ENCODE measurements at regions not wholly inside any gene's neighbourhood (a gene's known extent, or its start where the extent isn't known, plus 50 kb on each side); places are given as distances from the start of the nearest gene placed in this dataset.
"Not testable (repeated sequence)": the region's sequence is repeated elsewhere in the genome, so short reads cannot be mapped to it uniquely, and the experiment has no call there.

DNA sequence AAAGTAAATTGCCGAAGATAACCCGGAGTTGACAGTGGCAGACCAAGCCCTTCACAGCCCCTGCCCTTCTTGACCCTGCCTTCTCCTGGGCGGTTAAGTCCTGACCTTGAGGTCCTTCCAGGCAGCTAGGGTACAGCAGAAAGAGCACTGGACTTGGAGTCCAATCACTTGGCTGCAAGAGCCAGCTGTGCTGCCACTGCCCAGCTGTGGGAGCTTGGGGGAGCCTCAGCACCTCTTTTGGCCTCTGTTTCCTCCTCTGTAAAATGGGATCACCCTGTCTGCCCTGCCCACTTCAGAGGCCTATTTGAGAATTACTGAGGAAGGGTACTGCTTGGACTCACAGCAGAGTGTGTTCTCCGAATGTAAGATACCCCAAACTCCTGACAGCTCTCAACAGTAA is 66.2 kb upstream of the SMAD6 start:
- no peak for DNase-seq

DNA sequence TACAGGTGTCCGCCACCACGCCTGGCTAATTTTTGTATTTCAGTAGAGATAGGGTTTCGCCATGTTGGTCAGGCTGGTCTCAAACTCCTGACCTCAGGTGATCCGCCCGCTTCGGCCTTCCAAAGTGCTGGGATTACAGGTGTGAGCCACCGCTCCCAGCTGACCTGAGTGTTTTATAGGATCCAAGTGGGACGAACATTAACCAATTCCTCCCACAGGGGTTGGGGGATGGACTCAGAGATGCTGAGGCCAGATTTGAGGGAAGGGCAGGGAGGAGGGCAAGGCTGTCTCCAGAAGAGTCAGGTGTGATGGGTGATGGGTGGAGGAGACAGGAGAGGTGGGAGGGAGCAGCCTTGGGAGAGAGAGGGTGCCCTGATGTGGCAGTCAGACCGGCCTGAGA is 65.0 kb upstream of the SMAD6 start:
- not testable (repeated sequence) for DNase-seq

DNA sequence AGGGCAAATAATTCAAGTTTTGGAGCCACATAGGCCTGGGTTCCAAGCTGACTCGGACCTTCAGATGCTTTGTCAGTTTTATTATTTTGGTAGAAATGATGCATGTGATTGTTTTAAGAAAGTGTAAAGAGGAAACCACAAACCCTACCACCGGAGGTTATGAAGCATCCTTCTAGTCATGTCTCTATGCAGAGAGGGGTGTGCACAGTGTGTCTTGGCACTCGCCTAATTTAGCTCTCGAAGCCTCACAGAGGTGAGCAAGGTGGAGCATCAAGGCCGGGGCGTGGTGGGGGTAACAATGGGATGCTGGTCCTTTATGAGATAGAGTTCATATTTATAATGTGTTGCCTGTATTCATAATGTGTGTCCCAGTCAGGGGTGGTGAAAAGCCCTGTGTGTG is 63.7 kb upstream of the SMAD6 start:
- no peak for DNase-seq

DNA sequence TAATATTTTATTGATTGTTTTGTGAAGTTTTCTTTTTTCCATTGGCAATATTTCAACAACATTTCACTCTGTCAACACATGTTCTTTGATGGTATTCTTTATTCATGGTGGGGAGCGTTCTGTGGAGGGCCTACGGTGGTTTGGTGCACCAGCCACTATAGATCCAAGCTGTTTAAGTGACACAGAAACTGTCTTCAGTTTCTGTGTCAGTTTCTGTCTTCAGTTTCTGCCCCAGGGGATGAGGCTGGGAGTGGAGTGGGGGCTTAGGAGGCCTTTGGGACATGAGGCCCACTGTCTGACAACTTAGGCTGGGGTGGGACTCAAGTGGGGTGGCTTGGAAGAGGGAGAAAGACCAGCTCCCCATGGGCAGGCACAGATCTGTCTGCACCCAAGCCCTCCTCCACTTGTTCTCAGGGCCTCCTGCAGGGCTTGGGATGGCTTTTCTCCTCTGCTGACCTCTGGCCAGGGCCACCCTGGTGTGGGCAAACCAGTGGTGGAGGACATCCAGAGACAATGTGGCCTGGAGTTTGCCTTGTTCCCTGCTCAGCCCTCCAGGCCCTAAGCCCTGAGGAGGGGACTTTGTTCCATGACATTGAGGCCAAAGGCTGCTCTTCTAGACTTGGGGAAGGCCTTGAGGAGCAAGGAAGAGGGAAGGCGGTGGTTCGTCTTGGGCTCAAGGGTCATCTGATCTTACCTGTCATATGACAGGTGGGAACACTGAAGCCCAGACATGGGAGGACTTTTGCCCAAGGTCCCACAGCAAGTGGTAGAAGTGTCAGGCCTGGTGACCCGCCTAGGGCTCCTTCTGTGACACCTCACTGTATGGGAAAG is 60.3 kb upstream of the SMAD6 start:
- DNase-seq, result no peak

DNA sequence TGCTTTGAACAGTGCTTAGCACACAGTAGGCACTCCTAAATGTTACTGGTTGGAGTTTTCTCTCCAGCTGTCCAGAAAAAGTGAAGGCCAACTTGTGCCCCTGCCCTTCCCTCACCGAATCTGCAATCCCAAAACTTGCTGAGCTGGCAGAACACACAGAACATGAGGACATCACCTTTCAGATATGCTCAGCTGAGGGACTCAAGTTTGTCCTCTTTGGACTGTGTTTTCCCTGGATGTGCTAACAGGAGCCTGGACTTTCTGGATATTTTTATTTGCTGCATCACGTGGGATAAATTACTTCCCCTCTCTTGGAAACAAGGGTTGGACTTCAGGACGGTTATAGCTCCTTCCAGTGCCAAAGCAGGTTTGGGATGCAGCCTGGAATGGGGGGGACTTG is 59.5 kb upstream of the SMAD6 start:
- DNase-seq, result no peak

DNA sequence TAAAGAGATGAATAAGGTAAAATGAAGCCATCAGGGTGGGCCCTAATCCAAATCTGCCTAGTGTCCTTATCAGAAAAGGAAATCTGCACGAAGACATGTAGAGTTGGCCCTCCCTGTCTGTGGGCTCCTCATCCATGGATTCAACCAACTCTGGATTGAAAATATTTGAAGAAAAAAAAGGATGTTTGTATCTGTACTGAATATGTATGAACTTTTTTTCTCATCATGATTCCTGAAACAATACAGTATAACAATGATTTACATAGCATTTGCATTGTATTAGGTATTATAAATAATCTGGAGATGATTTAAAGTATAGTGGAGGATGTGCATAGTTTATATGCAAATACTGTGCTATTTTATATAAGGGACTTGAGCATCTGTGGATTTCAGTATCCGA is 59.0 kb upstream of the SMAD6 start:
- DNase-seq, result no peak

DNA sequence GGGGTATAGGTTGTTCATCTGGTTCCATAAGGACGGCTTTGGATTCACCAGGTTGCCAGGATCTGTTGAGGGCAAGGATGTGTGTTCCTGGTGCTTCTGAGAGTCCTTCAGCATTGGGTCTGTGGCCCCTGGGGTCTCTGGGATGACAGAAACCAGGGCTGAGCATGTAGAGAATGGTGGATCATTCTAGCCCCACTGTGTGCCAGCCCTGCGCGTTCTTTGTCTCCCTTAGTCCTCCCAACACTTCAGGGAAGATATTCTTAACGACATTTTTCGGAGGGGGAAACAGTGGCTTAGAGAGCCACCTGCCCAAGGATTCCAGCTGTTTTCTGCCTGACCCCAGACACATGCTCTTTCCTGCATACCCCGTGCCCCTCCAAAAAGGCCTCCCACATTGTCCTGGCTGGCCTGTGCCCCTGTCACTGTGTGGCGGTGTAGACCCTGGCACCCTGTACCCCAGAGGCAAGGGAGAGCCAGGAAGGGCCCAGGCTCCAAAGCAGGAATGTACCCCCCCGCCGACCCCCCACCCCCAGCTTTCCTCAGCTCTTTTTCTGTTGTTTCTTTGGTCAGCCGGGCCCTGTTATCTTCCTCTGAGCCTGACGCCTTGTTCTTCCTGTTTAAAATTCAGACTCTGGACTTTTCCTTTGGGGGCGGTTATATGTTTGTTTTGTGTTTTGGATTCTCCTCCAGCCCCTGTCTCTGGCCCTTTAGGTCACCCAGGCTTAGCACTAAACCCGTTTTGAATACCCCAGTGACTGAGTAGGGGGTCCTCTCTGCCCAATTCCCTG is 57.8 kb upstream of the SMAD6 start:
- DNase-seq, result no peak

DNA sequence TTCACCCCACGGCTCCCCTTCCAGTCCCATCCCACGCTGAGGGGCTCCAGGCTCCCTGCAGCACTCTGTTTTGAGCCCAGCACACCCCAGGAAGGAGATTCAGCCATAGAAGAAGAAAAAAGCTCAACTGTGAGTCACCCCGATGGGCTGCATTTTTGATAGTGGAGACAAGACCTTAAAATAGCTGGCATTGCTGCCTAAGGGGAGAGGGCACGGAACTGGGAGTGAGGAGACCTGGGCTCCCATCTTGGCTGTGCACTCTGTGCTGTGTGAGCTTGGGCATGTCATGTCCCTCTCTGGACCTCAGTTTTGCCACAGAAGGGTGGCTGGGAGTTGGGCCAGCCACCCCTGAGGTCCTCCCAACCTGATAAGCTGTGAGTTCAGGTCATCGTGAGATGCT is 57.2 kb upstream of the SMAD6 start:
- DNase-seq, result no peak

DNA sequence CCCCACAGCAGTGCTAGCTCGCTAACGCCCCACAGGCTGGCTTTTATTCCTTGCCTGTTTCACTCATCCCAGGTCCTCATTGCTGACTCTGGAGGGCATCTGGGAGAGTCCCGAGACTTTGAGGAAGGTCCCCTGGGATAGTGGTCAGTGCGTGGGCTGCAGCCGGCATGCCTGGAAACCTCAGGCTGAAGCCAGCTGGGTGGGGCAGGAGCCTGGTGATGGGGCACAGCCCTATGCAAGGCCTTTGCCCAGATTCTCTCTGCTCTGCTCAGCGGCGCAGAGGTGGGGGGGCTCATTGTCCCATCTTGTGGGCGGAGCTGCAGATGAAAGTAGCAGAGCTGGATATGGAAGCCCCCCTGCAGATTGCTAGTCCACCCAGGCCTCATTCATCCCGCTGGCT is 55.7 kb upstream of the SMAD6 start:
- no peak for DNase-seq

DNA sequence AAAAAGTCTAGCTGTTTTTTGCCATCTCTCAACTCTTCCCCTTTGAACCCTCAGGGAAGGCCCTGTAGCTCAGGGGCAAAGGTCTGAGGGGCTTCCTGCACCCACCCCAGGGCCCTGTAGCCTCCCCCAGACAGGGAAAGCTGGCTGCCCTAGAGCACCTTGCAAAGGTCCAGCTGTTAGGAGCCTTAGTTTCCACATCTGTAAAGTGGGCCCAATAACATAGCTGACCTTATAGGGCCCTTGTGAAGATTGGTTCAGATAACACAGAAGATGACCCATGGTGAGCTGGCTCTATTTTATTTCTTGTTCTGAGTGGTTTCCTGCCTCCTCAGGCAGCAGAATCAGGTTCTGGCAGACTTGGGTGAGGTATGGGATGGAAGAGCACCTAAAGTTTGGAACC is 55.2 kb upstream of the SMAD6 start:
- no peak for DNase-seq

DNA sequence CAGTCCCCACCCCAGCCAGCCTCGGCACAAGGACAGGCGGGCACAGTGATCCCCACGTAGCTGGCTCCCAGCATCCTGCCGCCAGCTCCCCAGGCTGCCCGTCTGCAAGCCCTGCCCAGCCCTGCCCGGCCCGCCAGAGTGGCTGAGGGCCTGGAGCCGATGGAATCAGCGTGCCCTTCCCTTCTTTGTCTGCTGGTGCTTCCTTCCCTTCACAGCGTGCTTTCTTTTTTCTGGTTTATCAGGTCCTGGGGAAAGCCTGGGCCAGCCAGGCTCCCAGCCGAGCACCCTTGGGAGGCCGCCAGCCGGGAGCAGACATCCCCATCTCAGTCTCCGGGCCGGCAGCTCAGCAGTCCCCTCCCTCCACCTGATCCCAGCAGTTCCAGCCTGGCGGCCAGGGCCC is 54.7 kb upstream of the SMAD6 start:
- DNase-seq, result no peak

DNA sequence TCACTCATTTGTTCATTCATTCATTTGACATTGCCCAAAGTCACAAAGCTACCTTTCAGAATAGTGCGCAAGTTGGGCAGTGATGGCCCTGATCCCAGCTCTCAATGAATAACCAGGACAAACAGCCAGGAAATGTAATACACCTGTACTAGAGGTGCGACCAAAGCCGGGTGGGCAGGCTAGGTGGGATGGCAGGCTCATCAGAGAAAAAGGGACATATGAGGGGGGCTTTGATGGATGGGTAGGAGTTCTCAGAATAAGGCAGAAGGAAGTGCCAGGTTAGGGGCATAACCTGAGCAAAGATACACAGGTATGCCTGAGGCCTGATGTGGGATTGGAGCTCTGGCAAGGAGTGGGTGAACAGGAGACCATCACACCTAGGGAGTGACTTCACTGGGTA is 53.4 kb upstream of the SMAD6 start:
- DNase-seq, result no peak

DNA sequence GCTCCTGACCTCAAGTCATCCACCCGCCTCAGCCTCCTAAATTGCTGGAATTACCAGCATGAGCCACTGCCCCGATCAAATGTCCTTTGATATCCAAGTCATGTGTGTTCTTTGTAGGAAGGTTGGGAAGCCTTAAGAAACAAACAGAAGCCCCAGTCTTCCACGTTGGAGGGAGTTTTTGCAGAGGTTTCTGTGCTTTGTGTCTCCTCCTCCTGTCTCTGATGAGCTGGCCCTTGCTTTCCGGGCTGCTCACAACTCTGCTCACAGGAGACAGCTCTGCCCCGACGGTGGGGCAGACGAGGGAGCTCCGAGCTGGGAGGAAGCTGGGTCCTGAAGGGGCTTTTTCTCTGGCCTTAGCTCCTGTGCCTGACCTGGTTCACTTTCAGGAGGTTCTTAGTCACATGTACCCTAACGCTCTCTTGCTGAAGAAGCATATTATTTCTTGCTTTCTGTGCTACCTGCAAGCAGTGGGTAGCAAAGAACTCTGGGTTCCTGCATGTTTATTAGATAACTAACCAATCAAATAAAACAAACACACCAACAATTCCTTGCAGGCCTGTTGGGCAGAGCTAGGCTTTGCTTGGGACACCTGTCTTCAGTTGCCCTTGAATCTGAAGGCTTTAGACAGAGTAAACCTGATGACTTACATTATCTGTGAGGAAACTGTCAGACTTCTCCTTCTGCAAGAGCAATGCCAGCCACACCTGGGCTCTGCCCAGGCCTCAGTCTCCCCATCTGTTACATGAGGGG is 52.6 kb upstream of the SMAD6 start:
- no peak for DNase-seq

DNA sequence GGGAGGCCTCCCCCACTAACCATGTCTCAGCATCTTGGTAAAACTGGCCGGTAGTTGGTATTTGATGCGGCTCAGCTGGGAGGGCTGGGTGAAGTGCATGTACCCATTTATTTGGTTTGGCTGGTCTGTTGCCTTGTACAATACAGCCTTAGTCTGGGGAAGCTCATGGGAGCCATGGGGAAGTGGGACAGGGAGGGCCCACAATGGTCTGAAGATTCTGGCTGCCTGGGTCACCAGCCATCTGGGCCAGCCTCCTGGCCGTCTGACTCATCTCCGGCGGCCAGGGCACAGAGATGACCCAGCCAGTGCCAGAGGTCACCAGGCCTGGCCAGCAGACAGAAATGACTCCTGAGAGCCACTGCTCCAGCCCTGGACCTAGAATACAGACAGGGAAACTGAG is 51.6 kb upstream of the SMAD6 start:
- no peak for DNase-seq

DNA sequence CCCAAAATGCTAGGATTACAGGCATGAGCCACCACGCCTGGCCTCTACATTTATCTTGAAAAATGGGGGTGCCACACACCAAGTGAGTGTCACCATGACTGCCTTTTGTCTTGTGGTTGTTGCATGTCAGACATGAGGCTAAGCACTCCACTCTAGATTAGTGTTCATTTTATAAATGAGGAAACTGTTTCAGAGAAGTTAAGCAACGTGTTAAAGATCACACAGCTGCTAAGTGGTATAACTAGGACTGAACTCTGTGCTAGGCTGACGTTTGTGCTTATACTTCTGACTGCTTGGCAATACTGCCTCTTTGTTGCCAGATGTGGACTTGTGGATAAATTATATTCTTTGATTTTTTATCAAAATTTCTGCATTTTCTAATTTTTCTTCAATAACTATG is 50.8 kb upstream of the SMAD6 start:
- DNase-seq, result no peak

DNA sequence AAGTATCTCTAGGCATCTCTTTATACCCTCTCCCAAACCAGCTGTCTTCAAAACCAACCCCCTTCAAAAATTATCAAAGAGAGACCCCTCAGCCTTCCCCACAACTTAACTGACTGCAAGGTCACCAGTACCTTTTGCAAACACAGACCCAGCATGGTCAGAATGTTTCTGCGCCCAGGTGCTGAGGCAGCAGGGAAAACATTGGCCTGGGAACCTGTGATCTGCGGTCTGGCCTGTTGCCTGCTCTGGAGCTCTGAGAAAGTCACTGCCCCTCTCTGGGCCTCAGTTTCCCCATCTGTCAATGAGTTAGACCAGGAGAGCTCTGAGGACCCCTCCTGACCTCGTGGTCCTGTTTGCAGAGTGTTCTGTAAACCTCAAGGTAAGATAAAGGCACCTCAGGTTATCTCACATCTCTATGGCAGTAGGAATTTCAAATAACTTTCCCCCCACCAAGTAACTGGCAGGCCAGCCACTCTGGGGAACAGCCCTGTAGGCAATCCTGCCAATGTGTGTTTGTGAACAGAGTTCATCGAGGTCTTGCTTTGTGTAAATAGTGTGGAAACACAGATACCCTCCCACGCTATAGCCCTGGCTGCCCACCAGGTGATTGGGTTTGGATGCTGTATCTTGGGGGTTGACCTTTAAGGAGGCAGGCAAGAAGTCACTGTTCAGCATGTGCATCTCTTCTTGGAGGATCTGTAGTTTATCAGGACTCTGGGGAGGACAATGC is 50.0 kb upstream of the SMAD6 start:
- no peak for DNase-seq
